Panc1 (cell line): ENCODE measurements at regions not wholly inside any gene's neighbourhood (a gene's known extent, or its start where the extent isn't known, plus 50 kb on each side); places are given as distances from the start of the nearest gene placed in this dataset.

Experiments
- CTCF ChIP-seq: fragments of 450-650 bp; IDR thresholded peaks from 2 replicates; pipeline ENCODE4 v1.5.1; 2017; ENCODE audit warnings: mild to moderate bottlenecking
- POLR2AphosphoS5 ChIP-seq: IDR thresholded peaks from 2 replicates; pipeline ENCODE4 v1.6.1; 2012; ENCODE audit warnings: mild to moderate bottlenecking, low read depth, low read length, moderate library complexity
- REST ChIP-seq, 2 experiments: IDR thresholded peaks; 2 replicates each; pipeline ENCODE4 v1.6.1; 2011 to 2012; ENCODE audit warnings: low read depth in 2 of 2, control low read depth in 1 of 2, low read length in 1 of 2, mild to moderate bottlenecking in 1 of 2, moderate library complexity in 1 of 2; ENCODE audit not compliant: insufficient read depth in 1 of 2

- no peak for TF ChIP-seq REST (IDR thresholded peaks at IDR 0.05; ENCODE audit: insufficient read depth in 1 of 2, low read depth in 2 of 2, low read length in 1 of 2)
- TF ChIP-seq CTCF, result no peak
- no peak for TF ChIP-seq POLR2AphosphoS5
Observed at GRCh38 chr13:50450279-50450678, 393.2 kb downstream of the DLEU7 start.
